ENCODE measurements at regions not wholly inside any gene's neighbourhood (a gene's known extent, or its start where the extent isn't known, plus 50 kb on each side); places are given as distances from the start of the nearest gene placed in this dataset.

DNA sequence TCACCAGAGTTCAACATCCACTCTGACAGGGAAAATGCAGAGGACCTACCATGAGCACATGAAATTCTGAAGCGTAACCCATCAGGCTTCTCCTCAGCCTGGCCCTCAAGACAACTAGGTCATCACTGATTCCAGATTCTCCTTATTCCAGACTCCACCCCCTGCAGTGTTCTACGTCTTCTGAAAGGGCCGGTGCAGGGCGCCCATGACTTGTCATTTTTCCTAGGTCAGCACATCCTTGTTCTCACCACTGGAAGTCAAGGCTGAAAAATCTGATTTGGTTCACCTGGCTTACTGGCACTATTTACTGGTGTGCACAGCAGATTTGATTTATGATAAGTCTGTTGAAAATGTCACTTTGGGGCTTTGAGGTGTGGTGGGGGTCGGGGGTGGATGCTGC, 140.9 kb upstream of the KLF3 start (continued):
- TF ChIP-seq ZC3H11A (IDR thresholded peaks at IDR 0.05; ENCODE audit: low read depth, low read length) = no peak
- TF ChIP-seq PHF20 (IDR thresholded peaks at IDR 0.05; ENCODE audit: partially characterized antibody) = no peak
- peak; percentile 91 for TF ChIP-seq MAFK (IDR thresholded peaks at IDR 0.05; ENCODE audit: low read length)
- TF ChIP-seq CBFB (CRISPR knock-in tag; IDR thresholded peaks at IDR 0.05) = no peak
- TF ChIP-seq CREM (IDR thresholded peaks at IDR 0.05; ENCODE audit: low read depth) = peak; percentile 92
- TF ChIP-seq, protein P1, sequence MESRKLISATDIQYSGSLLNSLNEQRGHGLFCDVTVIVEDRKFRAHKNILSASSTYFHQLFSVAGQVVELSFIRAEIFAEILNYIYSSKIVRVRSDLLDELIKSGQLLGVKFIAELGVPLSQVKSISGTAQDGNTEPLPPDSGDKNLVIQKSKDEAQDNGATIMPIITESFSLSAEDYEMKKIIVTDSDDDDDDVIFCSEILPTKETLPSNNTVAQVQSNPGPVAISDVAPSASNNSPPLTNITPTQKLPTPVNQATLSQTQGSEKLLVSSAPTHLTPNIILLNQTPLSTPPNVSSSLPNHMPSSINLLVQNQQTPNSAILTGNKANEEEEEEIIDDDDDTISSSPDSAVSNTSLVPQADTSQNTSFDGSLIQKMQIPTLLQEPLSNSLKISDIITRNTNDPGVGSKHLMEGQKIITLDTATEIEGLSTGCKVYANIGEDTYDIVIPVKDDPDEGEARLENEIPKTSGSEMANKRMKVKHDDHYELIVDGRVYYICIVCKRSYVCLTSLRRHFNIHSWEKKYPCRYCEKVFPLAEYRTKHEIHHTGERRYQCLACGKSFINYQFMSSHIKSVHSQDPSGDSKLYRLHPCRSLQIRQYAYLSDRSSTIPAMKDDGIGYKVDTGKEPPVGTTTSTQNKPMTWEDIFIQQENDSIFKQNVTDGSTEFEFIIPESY (CRISPR knock-in tag; IDR thresholded peaks at IDR 0.05) = no peak
- TF ChIP-seq MYC (IDR thresholded peaks at IDR 0.05; ENCODE audit: low read depth, low read length) = peak; percentile 44; the same call in 1 of the 2 replicates
- no peak for TF ChIP-seq MYC (CRISPR knock-in tag; IDR thresholded peaks at IDR 0.05; ENCODE audit: borderline replicate concordance, low read depth)
- TF ChIP-seq MAFF (IDR thresholded peaks at IDR 0.05; ENCODE audit: low read length) = peak; percentile 91
- TF ChIP-seq MEIS2 (IDR thresholded peaks at IDR 0.05; ENCODE audit: partially characterized antibody) = peak; percentile 26
- TF ChIP-seq, protein P2, sequence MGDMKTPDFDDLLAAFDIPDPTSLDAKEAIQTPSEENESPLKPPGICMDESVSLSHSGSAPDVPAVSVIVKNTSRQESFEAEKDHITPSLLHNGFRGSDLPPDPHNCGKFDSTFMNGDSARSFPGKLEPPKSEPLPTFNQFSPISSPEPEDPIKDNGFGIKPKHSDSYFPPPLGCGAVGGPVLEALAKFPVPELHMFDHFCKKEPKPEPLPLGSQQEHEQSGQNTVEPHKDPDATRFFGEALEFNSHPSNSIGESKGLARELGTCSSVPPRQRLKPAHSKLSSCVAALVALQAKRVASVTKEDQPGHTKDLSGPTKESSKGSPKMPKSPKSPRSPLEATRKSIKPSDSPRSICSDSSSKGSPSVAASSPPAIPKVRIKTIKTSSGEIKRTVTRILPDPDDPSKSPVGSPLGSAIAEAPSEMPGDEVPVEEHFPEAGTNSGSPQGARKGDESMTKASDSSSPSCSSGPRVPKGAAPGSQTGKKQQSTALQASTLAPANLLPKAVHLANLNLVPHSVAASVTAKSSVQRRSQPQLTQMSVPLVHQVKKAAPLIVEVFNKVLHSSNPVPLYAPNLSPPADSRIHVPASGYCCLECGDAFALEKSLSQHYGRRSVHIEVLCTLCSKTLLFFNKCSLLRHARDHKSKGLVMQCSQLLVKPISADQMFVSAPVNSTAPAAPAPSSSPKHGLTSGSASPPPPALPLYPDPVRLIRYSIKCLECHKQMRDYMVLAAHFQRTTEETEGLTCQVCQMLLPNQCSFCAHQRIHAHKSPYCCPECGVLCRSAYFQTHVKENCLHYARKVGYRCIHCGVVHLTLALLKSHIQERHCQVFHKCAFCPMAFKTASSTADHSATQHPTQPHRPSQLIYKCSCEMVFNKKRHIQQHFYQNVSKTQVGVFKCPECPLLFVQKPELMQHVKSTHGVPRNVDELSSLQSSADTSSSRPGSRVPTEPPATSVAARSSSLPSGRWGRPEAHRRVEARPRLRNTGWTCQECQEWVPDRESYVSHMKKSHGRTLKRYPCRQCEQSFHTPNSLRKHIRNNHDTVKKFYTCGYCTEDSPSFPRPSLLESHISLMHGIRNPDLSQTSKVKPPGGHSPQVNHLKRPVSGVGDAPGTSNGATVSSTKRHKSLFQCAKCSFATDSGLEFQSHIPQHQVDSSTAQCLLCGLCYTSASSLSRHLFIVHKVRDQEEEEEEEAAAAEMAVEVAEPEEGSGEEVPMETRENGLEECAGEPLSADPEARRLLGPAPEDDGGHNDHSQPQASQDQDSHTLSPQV (IDR thresholded peaks at IDR 0.05) = peak; percentile 22; the same call in 1 of the 2 replicates
- peak; percentile 99 for TF ChIP-seq ZNF316 (IDR thresholded peaks at IDR 0.05)
- TF ChIP-seq EP300 (IDR thresholded peaks at IDR 0.05; ENCODE audit: low read length) = peak; percentile 57
- TF ChIP-seq, protein P3, sequence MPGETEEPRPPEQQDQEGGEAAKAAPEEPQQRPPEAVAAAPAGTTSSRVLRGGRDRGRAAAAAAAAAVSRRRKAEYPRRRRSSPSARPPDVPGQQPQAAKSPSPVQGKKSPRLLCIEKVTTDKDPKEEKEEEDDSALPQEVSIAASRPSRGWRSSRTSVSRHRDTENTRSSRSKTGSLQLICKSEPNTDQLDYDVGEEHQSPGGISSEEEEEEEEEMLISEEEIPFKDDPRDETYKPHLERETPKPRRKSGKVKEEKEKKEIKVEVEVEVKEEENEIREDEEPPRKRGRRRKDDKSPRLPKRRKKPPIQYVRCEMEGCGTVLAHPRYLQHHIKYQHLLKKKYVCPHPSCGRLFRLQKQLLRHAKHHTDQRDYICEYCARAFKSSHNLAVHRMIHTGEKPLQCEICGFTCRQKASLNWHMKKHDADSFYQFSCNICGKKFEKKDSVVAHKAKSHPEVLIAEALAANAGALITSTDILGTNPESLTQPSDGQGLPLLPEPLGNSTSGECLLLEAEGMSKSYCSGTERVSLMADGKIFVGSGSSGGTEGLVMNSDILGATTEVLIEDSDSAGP (CRISPR knock-in tag; IDR thresholded peaks at IDR 0.05) = no peak
- TF ChIP-seq, protein P4, sequence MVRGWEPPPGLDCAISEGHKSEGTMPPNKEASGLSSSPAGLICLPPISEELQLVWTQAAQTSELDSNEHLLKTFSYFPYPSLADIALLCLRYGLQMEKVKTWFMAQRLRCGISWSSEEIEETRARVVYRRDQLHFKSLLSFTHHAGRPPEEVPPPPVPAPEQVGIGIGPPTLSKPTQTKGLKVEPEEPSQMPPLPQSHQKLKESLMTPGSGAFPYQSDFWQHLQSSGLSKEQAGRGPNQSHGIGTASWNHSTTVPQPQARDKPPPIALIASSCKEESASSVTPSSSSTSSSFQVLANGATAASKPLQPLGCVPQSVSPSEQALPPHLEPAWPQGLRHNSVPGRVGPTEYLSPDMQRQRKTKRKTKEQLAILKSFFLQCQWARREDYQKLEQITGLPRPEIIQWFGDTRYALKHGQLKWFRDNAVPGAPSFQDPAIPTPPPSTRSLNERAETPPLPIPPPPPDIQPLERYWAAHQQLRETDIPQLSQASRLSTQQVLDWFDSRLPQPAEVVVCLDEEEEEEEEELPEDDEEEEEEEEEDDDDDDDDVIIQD (CRISPR knock-in tag; IDR thresholded peaks at IDR 0.05) = no peak

Data from K562 (cell line).